Activated naive CD8-positive, alpha-beta T cell treated with anti-CD3 and anti-CD28 coated beads, Interleukin-2, amount 50 U/mL, for 24 hours (primary cell): ENCODE measurements at regions not wholly inside any gene's neighbourhood (a gene's known extent, or its start where the extent isn't known, plus 50 kb on each side); places are given as distances from the start of the nearest gene placed in this dataset.
"Not testable (repeated sequence)": the region's sequence is repeated elsewhere in the genome, so short reads cannot be mapped to it uniquely, and the experiment has no call there.

ENCODE experiments used
- ATAC-seq: fragments of 150-1000 bp; cut with Tn5 transposase; one replicate; pipeline ENCODE4 v1.10.0; 2021
- DNase-seq: peaks from one replicate; pipeline ENCODE4 v3.0.0; 2021
- H3K27ac Mint-ChIP-seq: one replicate; pipeline ENCODE4 v1.8.0; 2021; ENCODE audit warnings: mild to moderate bottlenecking, mixed read lengths
- H3K27me3 Mint-ChIP-seq: one replicate; pipeline ENCODE4 v1.8.0; 2021; ENCODE audit warnings: mixed read lengths
- H3K36me3 Mint-ChIP-seq: one replicate; pipeline ENCODE4 v1.8.0; 2021; ENCODE audit warnings: low read depth, mixed read lengths
- H3K4me1 Mint-ChIP-seq: one replicate; pipeline ENCODE4 v1.8.0; 2021; ENCODE audit warnings: mixed read lengths
- H3K4me3 Mint-ChIP-seq: one replicate; pipeline ENCODE4 v1.8.0; 2021; ENCODE audit warnings: mild to moderate bottlenecking, moderate library complexity, mixed read lengths
- H3K9me3 Mint-ChIP-seq: one replicate; pipeline ENCODE4 v1.8.0; 2021; ENCODE audit warnings: mixed read lengths

GRCh38 chr2:224098481-224099230, 59.6 kb upstream of the SERPINE2 start:
- Mint-ChIP-seq H3K36me3 (no peaks in the 10 kb centered on the region), H3K27me3 (peaks cover 5% of the 10 kb centered on the region), H3K9me3 (no peaks in the 10 kb centered on the region), H3K27ac (no peak overlapping the region), H3K4me1 (no peaks in the 10 kb centered on the region), H3K4me3 (no peak overlapping the region)
- DNase-seq, result no peak
- no peak for ATAC-seq

GRCh38 chr2:224094413-224094812, 55.3 kb upstream of the SERPINE2 start:
- ATAC-seq, result no peak
- Mint-ChIP-seq H3K27me3 (peaks cover 5% of the 10 kb centered on the region), H3K9me3 (no peaks in the 10 kb centered on the region), H3K4me3 (no peak overlapping the region), H3K27ac (no peak overlapping the region), H3K4me1 (no peaks in the 10 kb centered on the region), H3K36me3 (no peaks in the 10 kb centered on the region)
- DNase-seq, result no peak

- H3K4me1 Mint-ChIP-seq, ATAC-seq, DNase-seq, H3K36me3 Mint-ChIP-seq, H3K4me3 Mint-ChIP-seq, H3K27ac Mint-ChIP-seq, H3K27me3 Mint-ChIP-seq, H3K9me3 Mint-ChIP-seq: not testable (repeated sequence)
These were observed 52.6 kb upstream of the SERPINE2 start for GRCh38 chr2:224091671-224092070.

DNA sequence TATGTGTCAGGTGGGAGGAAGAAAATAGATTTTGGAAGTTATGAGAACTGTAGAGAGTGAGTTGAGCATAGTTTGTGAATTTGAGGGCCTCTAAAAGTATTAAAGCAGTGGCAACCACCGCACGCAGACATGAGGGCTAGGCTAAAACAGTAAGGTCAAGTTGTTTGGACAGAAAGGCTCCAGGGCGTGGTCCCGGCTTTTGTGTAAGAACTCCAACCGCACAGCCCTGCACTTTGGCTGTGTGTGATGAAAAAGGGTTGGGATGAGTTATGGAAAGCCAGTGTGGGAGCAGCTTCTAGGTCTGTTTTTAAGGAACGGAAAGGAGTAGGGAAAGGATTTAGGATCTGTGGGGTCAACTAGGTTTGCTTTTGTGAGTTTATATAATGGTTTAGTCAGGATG, 50.5 kb upstream of the SERPINE2 start:
- H3K4me1 Mint-ChIP-seq, DNase-seq, H3K36me3 Mint-ChIP-seq, H3K27me3 Mint-ChIP-seq, H3K27ac Mint-ChIP-seq, ATAC-seq, H3K4me3 Mint-ChIP-seq, H3K9me3 Mint-ChIP-seq: not testable (repeated sequence)
